ENCODE measurements at regions not wholly inside any gene's neighbourhood (a gene's known extent, or its start where the extent isn't known, plus 50 kb on each side); places are given as distances from the start of the nearest gene placed in this dataset.

DNA sequence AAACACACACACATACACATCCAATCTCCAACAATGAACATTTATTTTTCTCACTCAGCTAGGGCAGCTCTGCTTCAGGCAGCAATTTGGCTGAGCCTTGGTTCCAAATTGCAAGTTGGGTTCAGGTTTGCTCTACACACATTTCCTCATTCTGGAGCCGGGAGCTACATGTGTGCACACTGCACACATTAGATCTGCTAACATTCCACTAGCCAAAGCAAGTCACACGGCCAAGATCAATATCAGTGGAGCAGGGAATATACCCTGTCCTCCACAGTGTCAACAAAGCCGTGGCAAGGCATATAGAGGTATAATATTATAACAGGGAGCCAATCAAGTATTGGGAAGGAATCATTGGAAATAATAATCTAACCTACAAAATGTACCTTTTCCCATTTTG, 57.5 kb upstream of the PPP1R3C start:
- TF ChIP-seq CTCF (IDR thresholded peaks at IDR 0.05), result no peak
- H3K27ac ChIP-seq, result no peak overlapping the region
- DNase-seq (no peak), ATAC-seq (no peak)
- no peaks in the 10 kb centered on the region for H3K9me3 ChIP-seq
- no peaks in the 10 kb centered on the region for H3K27me3 ChIP-seq (ENCODE audit: low read depth)
- H3K4me3 ChIP-seq, result no peak overlapping the region
- H3K4me1 ChIP-seq, result no peaks in the 10 kb centered on the region
- intact Hi-C loops (cut with DNase I), result no loop called here
- H3K36me3 ChIP-seq, result no peaks in the 10 kb centered on the region

DNA sequence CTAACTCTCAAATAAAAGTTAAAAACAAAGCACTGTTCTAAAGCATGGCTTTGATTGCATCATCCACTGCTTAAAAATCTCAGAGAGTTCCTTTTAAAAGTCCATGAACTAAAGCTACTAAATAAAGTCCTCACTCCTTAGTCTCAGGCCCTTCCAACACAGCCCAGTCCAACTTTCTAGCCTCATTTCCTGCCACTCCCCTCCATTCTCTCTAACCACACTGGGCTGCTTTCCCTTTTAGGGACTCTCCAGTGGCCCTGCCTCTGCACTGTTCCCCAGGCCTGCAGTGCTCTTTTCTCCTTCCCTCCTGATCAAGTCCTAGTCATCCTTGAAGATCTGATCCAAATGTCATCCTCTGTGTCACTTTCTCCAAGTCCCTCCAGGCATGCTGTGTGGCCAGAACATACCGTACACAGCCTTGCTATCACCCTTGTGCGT, 56.9 kb upstream of the PPP1R3C start:
- Histone ChIP-seq H3K9me3 (no peaks in the 10 kb centered on the region), H3K36me3 (no peaks in the 10 kb centered on the region), H3K27ac (no peak overlapping the region), H3K27me3 (ENCODE audit: low read depth) (no peaks in the 10 kb centered on the region), H3K4me1 (no peaks in the 10 kb centered on the region), H3K4me3 (no peak overlapping the region)
- intact Hi-C loops (cut with DNase I), result no loop called here
- no peak for TF ChIP-seq CTCF (IDR thresholded peaks at IDR 0.05)
- ATAC-seq (peak; percentile 59 to 66), DNase-seq (no peak)

DNA sequence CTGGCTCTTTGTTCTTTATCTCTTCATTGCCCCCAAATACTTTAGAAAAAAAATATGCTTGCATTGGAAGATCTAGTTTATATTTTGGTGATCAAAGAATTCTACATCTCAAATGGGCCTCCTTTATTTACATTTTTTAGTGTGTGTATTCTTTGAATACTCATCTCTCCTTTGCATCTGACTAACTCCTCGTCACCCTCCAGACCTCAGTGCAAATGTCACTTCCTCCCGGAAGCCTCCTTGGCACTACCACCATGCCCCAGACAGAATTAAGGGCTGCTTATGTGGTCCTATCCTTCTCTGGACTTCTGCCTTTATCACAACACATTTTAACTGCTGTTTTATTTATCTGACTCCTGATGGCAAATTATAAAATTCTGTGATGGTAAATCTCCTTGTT, 52.0 kb upstream of the PPP1R3C start:
- no peaks in the 10 kb centered on the region for H3K9me3 ChIP-seq
- intact Hi-C loops (cut with DNase I), result no loop called here
- DNase-seq (no peak), ATAC-seq (no peak)
- no peak overlapping the region for H3K4me3 ChIP-seq
- H3K27ac ChIP-seq, result no peak overlapping the region
- no peaks in the 10 kb centered on the region for H3K36me3 ChIP-seq
- no peaks in the 10 kb centered on the region for H3K27me3 ChIP-seq (ENCODE audit: low read depth)
- no peak for TF ChIP-seq CTCF (IDR thresholded peaks at IDR 0.05)
- no peaks in the 10 kb centered on the region for H3K4me1 ChIP-seq

DNA sequence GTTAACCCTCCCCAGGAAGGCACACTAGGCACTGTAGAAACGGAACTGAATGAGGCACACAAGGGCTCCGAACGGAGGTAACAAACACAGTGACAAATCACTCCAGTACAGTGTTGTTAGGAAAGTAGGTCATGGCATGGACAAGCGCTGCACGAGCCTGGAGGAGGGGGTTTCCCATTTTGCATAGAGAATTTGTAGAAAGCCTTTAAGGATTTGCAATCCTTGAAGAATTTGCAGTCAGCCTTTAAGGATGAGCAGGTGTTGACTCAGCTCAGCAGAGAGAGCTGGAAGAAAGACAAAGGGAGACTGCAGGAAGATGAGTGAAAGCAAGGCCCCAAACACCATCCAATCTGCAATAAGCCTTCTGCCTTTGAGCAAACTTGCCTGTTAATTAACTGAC, 51.1 kb upstream of the PPP1R3C start:
- TF ChIP-seq CTCF (IDR thresholded peaks at IDR 0.05), result no peak
- peak in 1 of 2 donors; percentile 50 for ATAC-seq

DNA sequence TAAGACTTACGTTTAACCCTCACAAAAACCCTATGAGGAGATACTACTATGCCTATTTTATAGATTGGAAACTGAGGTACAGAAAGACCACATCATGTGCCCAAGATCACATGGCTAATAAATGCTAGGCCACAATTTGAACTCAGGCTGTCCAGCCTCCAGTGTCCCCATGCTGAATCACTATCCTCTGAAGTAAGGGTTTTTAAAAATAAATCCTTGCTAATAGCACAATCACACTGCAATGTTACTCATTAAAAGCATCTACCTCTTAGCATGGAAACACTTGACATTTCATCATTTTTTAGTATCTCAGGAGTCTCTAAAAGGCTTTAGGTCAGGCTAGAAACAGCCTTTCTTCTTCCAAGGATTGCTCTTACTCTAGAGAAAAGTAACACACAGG, 50.0 kb upstream of the PPP1R3C start:
- no peak for DNase-seq
- intact Hi-C loops (cut with DNase I), result no loop called here
- no peak overlapping the region for H3K27ac ChIP-seq
- no peaks in the 10 kb centered on the region for H3K4me1 ChIP-seq
- H3K27me3 ChIP-seq (ENCODE audit: low read depth), result no peaks in the 10 kb centered on the region
- H3K36me3 ChIP-seq, result no peaks in the 10 kb centered on the region
- no peaks in the 10 kb centered on the region for H3K9me3 ChIP-seq
- H3K4me3 ChIP-seq, result no peak overlapping the region
- ATAC-seq, result no peak
- no peak for TF ChIP-seq CTCF (IDR thresholded peaks at IDR 0.05)

More for the DNA sequence above, 51.1 kb upstream of the PPP1R3C start:
- Histone ChIP-seq H3K4me3 (no peak overlapping the region), H3K36me3 (no peaks in the 10 kb centered on the region), H3K27ac (no peak overlapping the region), H3K9me3 (no peaks in the 10 kb centered on the region), H3K4me1 (no peaks in the 10 kb centered on the region), H3K27me3 (ENCODE audit: low read depth) (no peaks in the 10 kb centered on the region)
- intact Hi-C loops (cut with DNase I), result no loop called here
- DNase-seq, result no peak
